Hepatocyte (in vitro differentiated cells): ENCODE measurements at regions not wholly inside any gene's neighbourhood (a gene's known extent, or its start where the extent isn't known, plus 50 kb on each side); places are given as distances from the start of the nearest gene placed in this dataset.

Experiments used
- CTCF ChIP-seq: fragments of 200-600 bp; sonication (generic); IDR thresholded peaks from 2 replicates; pipeline ENCODE4 v1.5.1; 2016; ENCODE audit warnings: antibody characterized with exemption, mild to moderate bottlenecking; ENCODE audit not compliant: poor library complexity
- EZH2phosphoT487 ChIP-seq: fragments of 200-600 bp; sonication (generic); IDR thresholded peaks from one replicate; pipeline ENCODE4 v1.6.1; 2018; ENCODE audit warnings: antibody characterized with exemption, mild to moderate bottlenecking, low read depth, moderate library complexity; ENCODE audit not compliant: unreplicated experiment, severe bottlenecking

- TF ChIP-seq CTCF (no peak), EZH2phosphoT487 (no peak)
Observed at GRCh38 chr2:122238006-122238559, 482.6 kb downstream of the TSN start.
